PC-3 (cell line): ENCODE measurements at regions not wholly inside any gene's neighbourhood (a gene's known extent, or its start where the extent isn't known, plus 50 kb on each side); places are given as distances from the start of the nearest gene placed in this dataset.

ENCODE experiments used
- ATAC-seq: fragments of 200-7000 bp; cut with Tn5 transposase; 2 replicates; pipeline ENCODE4 v1.9.1; 2020; ENCODE audit warnings: mild to moderate bottlenecking, moderate library complexity
- BruUV-seq: library from RNA; stranded (reverse); fragments of 400-500 nt; replicated peaks from 2 replicates; lab custom pipeline; 2021; lab: Mats Ljungman, UMichigan
- CTCF ChIA-PET: fragments of 300-600 bp; sonication (Branson Sonifier 250); formaldehyde crosslinking; loops from one replicate; lab custom pipeline; 2022; ENCODE audit warnings: antibody characterized with exemption; lab: Charles Lee
- POLR2A ChIA-PET: fragments of 300-600 bp; sonication (Branson Sonifier 250); formaldehyde crosslinking; loops from one replicate; lab custom pipeline; 2022; ENCODE audit warnings: antibody characterized with exemption; ENCODE audit not compliant: unreplicated experiment; lab: Charles Lee
- DNase-seq: peaks from one replicate; pipeline ENCODE4 v3.0.0-alpha.2; 2015
- H2AFZ ChIP-seq: fragments of 300-600 bp; sonication (generic); 2 replicates; pipeline ENCODE4 v1.6.0; 2016; ENCODE audit warnings: antibody characterized with exemption, low read length
- H3F3A ChIP-seq: fragments of 300-600 bp; sonication (generic); one replicate; pipeline ENCODE4 v1.6.0; 2017; ENCODE audit warnings: antibody characterized with exemption, low read length, control low read depth, mild to moderate bottlenecking; ENCODE audit not compliant: unreplicated experiment
- H3K27ac ChIP-seq: fragments of 300-600 bp; sonication (generic); 2 replicates; pipeline ENCODE4 v1.5.1; 2016; ENCODE audit warnings: mild to moderate bottlenecking, low read length
- H3K27me3 ChIP-seq: fragments of 300-600 bp; sonication (generic); 2 replicates; pipeline ENCODE4 v1.6.1; 2016; ENCODE audit warnings: low read length, mixed read lengths
- H3K36me3 ChIP-seq: fragments of 300-600 bp; sonication (generic); 2 replicates; pipeline ENCODE4 v1.6.1; 2016; ENCODE audit warnings: low read depth, mixed run types, low read length, mixed read lengths
- H3K4me1 ChIP-seq: fragments of 300-600 bp; sonication (generic); 2 replicates; pipeline ENCODE4 v1.5.1; 2016; ENCODE audit warnings: low read length; ENCODE audit not compliant: insufficient read depth
- H3K4me2 ChIP-seq: fragments of 300-600 bp; sonication (generic); 2 replicates; pipeline ENCODE4 v1.6.0; 2016; ENCODE audit warnings: low read length
- H3K4me3 ChIP-seq: fragments of 300-600 bp; sonication (generic); 2 replicates; pipeline ENCODE4 v1.5.1; 2016; ENCODE audit warnings: mild to moderate bottlenecking, low read length, mixed read lengths
- H3K79me2 ChIP-seq: fragments of 300-600 bp; sonication (generic); 2 replicates; pipeline ENCODE4 v1.6.1; 2017; ENCODE audit warnings: low read length, mixed read lengths
- H3K9ac ChIP-seq: fragments of 300-600 bp; sonication (generic); 2 replicates; pipeline ENCODE4 v1.6.0; 2016; ENCODE audit warnings: mild to moderate bottlenecking, low read length
- H3K9me2 ChIP-seq: fragments of 300-600 bp; sonication (generic); replicated peaks from 2 replicates; pipeline ENCODE4 v1.6.1; 2016; ENCODE audit warnings: mixed run types, low read length, mixed read lengths
- H3K9me3 ChIP-seq: fragments of 300-600 bp; sonication (generic); 2 replicates; pipeline ENCODE4 v1.6.1; 2016; ENCODE audit warnings: low read length, mixed read lengths
- H4K20me1 ChIP-seq: fragments of 300-600 bp; sonication (generic); 2 replicates; pipeline ENCODE4 v1.6.1; 2016; ENCODE audit warnings: low read length, mixed read lengths
- EZH2 ChIP-seq: fragments of 300-600 bp; sonication (generic); IDR thresholded peaks from one replicate; pipeline ENCODE4 v1.6.1; 2017; ENCODE audit warnings: antibody characterized with exemption, mild to moderate bottlenecking, low read length; ENCODE audit not compliant: unreplicated experiment
- EZH2phosphoT487 ChIP-seq: fragments of 300-600 bp; sonication (generic); IDR thresholded peaks from 2 replicates; pipeline ENCODE4 v1.6.1; 2018; ENCODE audit warnings: mild to moderate bottlenecking, antibody characterized with exemption, low read length, borderline replicate concordance
- intact Hi-C: fragments of 100-400 bp; cut with micrococcal nuclease; formaldehyde crosslinking; loops from 2 replicates; pipeline ENCODE4 v1.9.0; 2023
- TF ChIP-seq, protein P1 (sequence below): fragments of 300-600 bp; sonication (generic); conservative IDR thresholded peaks from 2 replicates; pipeline ENCODE4 v1.5.1; 2017; ENCODE audit warnings: antibody characterized with exemption, low read depth, mild to moderate bottlenecking, low read length

GRCh38 chr3:73893089-73893488 is 268.3 kb upstream of the PDZRN3 start:
- H3K36me3 ChIP-seq = no peaks in the 10 kb centered on the region
- H2AFZ ChIP-seq = no peak overlapping the region
- no peaks in the 10 kb centered on the region for H3K4me1 ChIP-seq
- no peaks in the 10 kb centered on the region for H4K20me1 ChIP-seq
- no peak for DNase-seq
- no peak for ATAC-seq
- ChIA-PET POLR2A (no interaction called here), CTCF (no interaction called here)
- H3K4me2 ChIP-seq = no peak overlapping the region
- no peak overlapping the region for H3K4me3 ChIP-seq
- no peaks in the 10 kb centered on the region for H3K79me2 ChIP-seq
- no peak overlapping the region for H3K27ac ChIP-seq
- no TSS peak for BruUV-seq
- no peak overlapping the region for H3K9ac ChIP-seq
- H3K27me3 ChIP-seq = no peaks in the 10 kb centered on the region
- H3K9me3 ChIP-seq = peaks cover 32% of the 10 kb centered on the region
- intact Hi-C loops = no loop called here
- TF ChIP-seq, protein P1, sequence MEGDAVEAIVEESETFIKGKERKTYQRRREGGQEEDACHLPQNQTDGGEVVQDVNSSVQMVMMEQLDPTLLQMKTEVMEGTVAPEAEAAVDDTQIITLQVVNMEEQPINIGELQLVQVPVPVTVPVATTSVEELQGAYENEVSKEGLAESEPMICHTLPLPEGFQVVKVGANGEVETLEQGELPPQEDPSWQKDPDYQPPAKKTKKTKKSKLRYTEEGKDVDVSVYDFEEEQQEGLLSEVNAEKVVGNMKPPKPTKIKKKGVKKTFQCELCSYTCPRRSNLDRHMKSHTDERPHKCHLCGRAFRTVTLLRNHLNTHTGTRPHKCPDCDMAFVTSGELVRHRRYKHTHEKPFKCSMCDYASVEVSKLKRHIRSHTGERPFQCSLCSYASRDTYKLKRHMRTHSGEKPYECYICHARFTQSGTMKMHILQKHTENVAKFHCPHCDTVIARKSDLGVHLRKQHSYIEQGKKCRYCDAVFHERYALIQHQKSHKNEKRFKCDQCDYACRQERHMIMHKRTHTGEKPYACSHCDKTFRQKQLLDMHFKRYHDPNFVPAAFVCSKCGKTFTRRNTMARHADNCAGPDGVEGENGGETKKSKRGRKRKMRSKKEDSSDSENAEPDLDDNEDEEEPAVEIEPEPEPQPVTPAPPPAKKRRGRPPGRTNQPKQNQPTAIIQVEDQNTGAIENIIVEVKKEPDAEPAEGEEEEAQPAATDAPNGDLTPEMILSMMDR = no peak
- TF ChIP-seq EZH2 (no peak), EZH2phosphoT487 (no peak)
- H3K9me2 ChIP-seq = no peaks in the 10 kb centered on the region
- H3F3A ChIP-seq = no peaks in the 10 kb centered on the region

DNA sequence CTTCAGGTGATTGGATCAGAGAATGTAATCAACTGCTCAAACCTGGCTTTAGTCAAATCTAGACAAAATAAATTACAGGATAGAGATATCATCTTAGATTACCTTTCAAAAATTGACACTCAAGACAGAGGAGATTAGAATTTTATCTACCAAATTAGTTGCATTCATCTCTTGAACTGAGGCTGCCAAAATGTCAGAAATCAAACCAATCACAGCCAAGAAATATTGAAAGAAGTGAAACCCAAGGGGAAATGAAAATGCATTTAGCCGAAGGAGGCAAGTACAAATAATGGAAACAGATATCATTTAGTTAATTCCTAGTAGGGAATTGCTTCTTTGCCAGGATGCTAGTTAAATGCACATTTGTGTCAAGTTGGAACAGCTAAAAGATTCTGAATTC is 261.1 kb upstream of the PDZRN3 start:
- no TSS peak for BruUV-seq
- no peak overlapping the region for H2AFZ ChIP-seq
- H3K4me2 ChIP-seq = no peak overlapping the region
- no peaks in the 10 kb centered on the region for H3K9me2 ChIP-seq
- no peak overlapping the region for H3K27ac ChIP-seq
- H3K9me3 ChIP-seq = peaks cover 27% of the 10 kb centered on the region; the same call in 1 of the 2 replicates
- H3K4me1 ChIP-seq = no peaks in the 10 kb centered on the region
- no peaks in the 10 kb centered on the region for H4K20me1 ChIP-seq
- H3K9ac ChIP-seq = no peak overlapping the region
- H3K27me3 ChIP-seq = no peaks in the 10 kb centered on the region
- no peaks in the 10 kb centered on the region for H3K79me2 ChIP-seq
- H3F3A ChIP-seq = no peaks in the 10 kb centered on the region
- TF ChIP-seq EZH2 = no peak
- TF ChIP-seq EZH2phosphoT487 = no peak
- TF ChIP-seq, protein P1 = no peak
- no peaks in the 10 kb centered on the region for H3K36me3 ChIP-seq
- H3K4me3 ChIP-seq = no peak overlapping the region
- ChIA-PET POLR2A (no interaction called here), CTCF (no interaction called here)
- ATAC-seq (no peak), DNase-seq (no peak)
- intact Hi-C loops = no loop called here

DNA sequence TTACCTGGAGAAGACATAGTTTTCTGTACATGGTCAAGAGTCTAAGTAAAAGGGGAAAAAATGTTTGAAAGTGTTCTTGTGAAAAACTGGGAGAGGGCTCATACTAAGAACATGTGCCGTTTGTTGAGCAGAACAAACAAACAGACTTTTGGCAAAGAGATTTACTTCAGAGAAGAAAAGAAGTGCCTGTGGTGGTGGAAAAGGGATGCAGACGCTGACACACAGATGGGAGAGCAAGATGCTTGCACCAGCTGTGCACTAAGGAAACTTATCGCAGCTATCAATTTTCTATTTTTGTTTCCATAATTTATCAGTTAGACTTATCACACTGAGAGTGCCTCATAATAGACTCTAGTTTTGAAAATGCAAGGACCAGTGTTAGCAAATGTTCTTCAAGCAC is 259.6 kb upstream of the PDZRN3 start:
- H3K4me2 ChIP-seq = no peak overlapping the region
- no peaks in the 10 kb centered on the region for H3F3A ChIP-seq
- H3K9me3 ChIP-seq = peaks cover 19% of the 10 kb centered on the region; the same call in 1 of the 2 replicates
- no peak overlapping the region for H3K9ac ChIP-seq
- intact Hi-C loops = no loop called here
- CTCF ChIA-PET = no interaction called here
- no peak for DNase-seq
- H3K4me1 ChIP-seq = no peaks in the 10 kb centered on the region
- no peaks in the 10 kb centered on the region for H3K36me3 ChIP-seq
- no peak overlapping the region for H3K4me3 ChIP-seq
- ATAC-seq = no peak
- POLR2A ChIA-PET = no interaction called here
- no peak for TF ChIP-seq EZH2
- no peak for TF ChIP-seq EZH2phosphoT487
- TF ChIP-seq, protein P1 = no peak
- H4K20me1 ChIP-seq = no peaks in the 10 kb centered on the region
- no peaks in the 10 kb centered on the region for H3K79me2 ChIP-seq
- H3K27me3 ChIP-seq = no peaks in the 10 kb centered on the region
- no TSS peak for BruUV-seq
- no peak overlapping the region for H2AFZ ChIP-seq
- H3K9me2 ChIP-seq = no peaks in the 10 kb centered on the region
- no peak overlapping the region for H3K27ac ChIP-seq
